Choroid plexus epithelial cell (primary cell): ENCODE measurements at regions not wholly inside any gene's neighbourhood (a gene's known extent, or its start where the extent isn't known, plus 50 kb on each side); places are given as distances from the start of the nearest gene placed in this dataset.

Source experiments
- DNase-seq: peaks from one replicate; pipeline ENCODE4 v3.0.0-alpha.2; 2010; ENCODE audit warnings: low read depth
- H3K4me3 ChIP-seq: 2 replicates; pipeline ENCODE4 v1.5.1; 2011; ENCODE audit warnings: low read depth, mild to moderate bottlenecking, control low read depth, low read length, moderate library complexity
- TF ChIP-seq, protein P1 (sequence below): conservative IDR thresholded peaks from 2 replicates; pipeline ENCODE4 v1.5.1; 2011; ENCODE audit warnings: low read depth, mild to moderate bottlenecking, control low read depth, inconsistent platforms, low read length, moderate library complexity

DNA sequence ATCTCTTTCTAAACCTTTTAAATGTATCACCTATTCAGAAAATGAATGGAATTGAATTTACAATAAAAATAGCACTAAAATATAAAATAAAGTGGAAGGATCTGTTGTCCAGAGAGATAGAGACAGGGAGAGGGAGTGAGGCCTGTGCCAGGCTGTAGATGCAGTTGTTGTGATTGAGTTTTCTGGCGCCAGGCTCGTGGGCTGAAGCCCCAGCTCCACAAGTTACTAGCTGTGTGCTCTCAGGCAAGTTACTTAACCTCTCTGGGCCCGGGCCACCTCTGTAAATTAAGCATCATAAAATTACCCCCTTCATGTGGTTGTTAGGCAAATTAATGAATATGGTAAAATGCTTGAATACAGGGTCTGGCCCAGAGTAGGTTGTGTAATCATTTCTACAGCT lies 52.3 kb upstream of the USP29 start:
- TF ChIP-seq, protein P1, sequence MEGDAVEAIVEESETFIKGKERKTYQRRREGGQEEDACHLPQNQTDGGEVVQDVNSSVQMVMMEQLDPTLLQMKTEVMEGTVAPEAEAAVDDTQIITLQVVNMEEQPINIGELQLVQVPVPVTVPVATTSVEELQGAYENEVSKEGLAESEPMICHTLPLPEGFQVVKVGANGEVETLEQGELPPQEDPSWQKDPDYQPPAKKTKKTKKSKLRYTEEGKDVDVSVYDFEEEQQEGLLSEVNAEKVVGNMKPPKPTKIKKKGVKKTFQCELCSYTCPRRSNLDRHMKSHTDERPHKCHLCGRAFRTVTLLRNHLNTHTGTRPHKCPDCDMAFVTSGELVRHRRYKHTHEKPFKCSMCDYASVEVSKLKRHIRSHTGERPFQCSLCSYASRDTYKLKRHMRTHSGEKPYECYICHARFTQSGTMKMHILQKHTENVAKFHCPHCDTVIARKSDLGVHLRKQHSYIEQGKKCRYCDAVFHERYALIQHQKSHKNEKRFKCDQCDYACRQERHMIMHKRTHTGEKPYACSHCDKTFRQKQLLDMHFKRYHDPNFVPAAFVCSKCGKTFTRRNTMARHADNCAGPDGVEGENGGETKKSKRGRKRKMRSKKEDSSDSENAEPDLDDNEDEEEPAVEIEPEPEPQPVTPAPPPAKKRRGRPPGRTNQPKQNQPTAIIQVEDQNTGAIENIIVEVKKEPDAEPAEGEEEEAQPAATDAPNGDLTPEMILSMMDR = no peak
- no peak for DNase-seq
- no peak overlapping the region for H3K4me3 ChIP-seq

DNA sequence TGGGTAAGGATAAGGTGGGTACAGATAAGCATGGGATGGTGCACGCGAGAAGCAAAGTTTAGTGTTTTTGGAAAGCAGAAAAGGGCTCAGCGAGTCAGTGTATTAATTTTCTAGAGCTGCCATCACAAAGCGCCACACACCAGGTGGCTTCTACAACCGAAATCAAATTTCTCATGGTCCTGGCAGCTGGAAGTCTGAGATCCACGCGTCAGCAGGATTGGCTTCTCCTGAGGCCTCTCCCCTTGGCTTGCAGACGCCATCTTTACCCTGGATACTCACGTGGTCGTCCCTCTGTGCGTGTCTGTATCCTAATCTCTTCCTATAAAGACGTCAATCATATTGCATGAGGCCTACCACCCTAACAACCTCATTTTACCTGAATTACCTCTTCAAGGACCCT lies 51.5 kb upstream of the USP29 start:
- TF ChIP-seq, protein P1 = no peak
- no peak overlapping the region for H3K4me3 ChIP-seq
- no peak for DNase-seq

DNA sequence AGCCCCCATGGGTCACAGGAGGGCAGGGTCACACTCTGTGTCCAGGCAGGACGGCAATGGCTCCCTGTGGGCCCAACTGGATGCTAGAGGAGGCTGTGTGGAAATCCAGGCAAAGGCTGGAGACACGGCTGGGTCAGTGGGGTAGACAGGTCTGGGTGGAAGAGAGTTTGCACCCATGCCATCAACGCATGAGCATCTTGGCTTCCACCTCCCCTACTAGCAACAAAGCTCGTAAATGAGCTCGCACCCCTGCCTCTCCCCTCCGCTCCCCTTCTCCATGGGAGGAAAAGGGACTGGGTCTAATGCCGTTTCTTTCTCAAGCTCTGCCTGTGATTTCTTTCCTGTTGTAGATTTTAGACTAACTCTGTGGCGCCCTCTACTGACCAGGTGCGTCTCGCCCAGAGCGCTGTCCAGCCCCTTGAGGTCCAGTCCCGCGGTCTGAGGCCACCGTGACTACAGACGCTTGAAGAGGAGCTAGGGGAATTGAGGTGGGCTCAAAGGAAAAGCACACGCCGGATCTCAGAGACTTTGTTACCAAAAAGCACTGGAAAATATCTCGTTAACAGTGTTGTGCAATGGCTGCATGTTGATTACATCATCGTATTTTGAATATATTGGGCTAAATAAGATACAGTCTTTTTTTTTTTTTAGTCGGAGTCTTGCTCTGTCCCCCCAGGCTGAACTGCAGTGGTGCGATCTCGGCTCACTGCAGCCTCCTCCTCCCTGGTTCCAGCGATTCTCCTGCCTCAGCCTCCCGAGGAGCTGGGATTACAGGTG lies 50.7 kb upstream of the USP29 start:
- no peak for DNase-seq
- TF ChIP-seq, protein P1 = no peak
- no peak overlapping the region for H3K4me3 ChIP-seq
